ENCODE measurements at regions not wholly inside any gene's neighbourhood (a gene's known extent, or its start where the extent isn't known, plus 50 kb on each side); places are given as distances from the start of the nearest gene placed in this dataset.

DNA sequence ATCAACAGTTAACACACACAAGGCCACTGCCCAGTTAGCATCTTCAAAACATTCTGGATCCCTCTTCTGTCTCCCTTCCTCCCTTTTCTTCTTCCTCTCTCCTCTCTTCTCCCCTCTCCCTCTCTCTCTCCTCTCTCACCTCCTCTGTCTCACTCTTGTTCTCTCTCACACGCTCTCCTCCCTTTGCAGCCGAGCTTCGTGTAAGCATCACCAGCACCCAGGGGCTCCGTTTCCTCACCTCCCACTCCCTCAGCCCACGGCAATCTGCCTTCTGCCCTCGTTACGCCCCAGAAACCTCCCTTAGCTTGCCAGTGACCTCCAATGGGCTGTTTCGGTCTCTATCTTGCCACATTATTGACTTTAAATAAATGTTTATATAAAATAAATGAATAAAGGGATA, 147.4 kb downstream of the TEX36 start:
- H3K9me3 Mint-ChIP-seq = no peaks in the 10 kb centered on the region
- no peaks in the 10 kb centered on the region for H3K9me3 ChIP-seq (ENCODE audit: low read depth)
- no peak overlapping the region for H3K27ac Mint-ChIP-seq
- TF ChIP-seq EZH2 (IDR thresholded peaks at IDR 0.05) (no peak), EZH2phosphoT487 (IDR thresholded peaks at IDR 0.05) (no peak)
- TF ChIP-seq, protein P1, sequence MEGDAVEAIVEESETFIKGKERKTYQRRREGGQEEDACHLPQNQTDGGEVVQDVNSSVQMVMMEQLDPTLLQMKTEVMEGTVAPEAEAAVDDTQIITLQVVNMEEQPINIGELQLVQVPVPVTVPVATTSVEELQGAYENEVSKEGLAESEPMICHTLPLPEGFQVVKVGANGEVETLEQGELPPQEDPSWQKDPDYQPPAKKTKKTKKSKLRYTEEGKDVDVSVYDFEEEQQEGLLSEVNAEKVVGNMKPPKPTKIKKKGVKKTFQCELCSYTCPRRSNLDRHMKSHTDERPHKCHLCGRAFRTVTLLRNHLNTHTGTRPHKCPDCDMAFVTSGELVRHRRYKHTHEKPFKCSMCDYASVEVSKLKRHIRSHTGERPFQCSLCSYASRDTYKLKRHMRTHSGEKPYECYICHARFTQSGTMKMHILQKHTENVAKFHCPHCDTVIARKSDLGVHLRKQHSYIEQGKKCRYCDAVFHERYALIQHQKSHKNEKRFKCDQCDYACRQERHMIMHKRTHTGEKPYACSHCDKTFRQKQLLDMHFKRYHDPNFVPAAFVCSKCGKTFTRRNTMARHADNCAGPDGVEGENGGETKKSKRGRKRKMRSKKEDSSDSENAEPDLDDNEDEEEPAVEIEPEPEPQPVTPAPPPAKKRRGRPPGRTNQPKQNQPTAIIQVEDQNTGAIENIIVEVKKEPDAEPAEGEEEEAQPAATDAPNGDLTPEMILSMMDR (IDR thresholded peaks at IDR 0.05) = no peak
- no peaks in the 10 kb centered on the region for H3K36me3 ChIP-seq
- H3K79me2 ChIP-seq (ENCODE audit: low read depth) = no peaks in the 10 kb centered on the region
- no peak overlapping the region for H3K9ac ChIP-seq
- H3K4me1 ChIP-seq = peaks cover 8% of the 10 kb centered on the region
- H3K4me3 ChIP-seq = no peak overlapping the region
- no peaks in the 10 kb centered on the region for H3F3A ChIP-seq (ENCODE audit: low read depth)
- H3K36me3 Mint-ChIP-seq = no peaks in the 10 kb centered on the region
- no peak for DNase-seq (ENCODE audit: low spot score)
- H3K27me3 ChIP-seq = no peaks in the 10 kb centered on the region
- no peak overlapping the region for H2AFZ ChIP-seq (replicated peaks)
- H3K4me1 Mint-ChIP-seq = peaks cover 18% of the 10 kb centered on the region
- no peak overlapping the region for H3K4me3 Mint-ChIP-seq
- H3K27me3 Mint-ChIP-seq (ENCODE audit: insufficient read depth, low read depth) = peaks cover 3% of the 10 kb centered on the region
- no peak overlapping the region for H3K4me2 ChIP-seq
- no peak overlapping the region for H3K27ac ChIP-seq
- no peaks in the 10 kb centered on the region for H4K20me1 ChIP-seq (ENCODE audit: low read depth)

DNA sequence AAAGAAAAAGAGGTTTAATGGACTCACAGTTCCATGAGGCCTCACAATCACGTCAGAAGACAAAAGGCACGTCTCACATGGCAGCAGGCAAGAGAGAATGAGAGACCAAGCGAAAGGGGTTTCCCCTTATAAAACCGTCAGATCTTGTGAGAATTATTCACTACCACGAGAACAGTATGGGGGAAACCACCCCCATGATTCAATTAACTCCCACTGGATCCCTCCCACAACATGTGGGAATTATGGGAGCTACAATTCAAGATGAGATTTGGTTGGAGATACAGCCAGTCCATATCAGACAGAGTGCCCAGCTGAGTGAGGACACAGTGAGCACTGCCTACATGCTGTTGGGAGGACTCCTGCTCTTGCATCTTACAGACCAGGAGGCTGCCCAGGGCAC, 148.4 kb downstream of the TEX36 start:
- Histone ChIP-seq H3K36me3 (no peaks in the 10 kb centered on the region), H3K4me2 (no peak overlapping the region), H3F3A (ENCODE audit: low read depth) (no peaks in the 10 kb centered on the region), H3K9ac (no peak overlapping the region), H2AFZ (replicated peaks) (peak overlapping the region; percentile 2), H3K9me3 (ENCODE audit: low read depth) (no peaks in the 10 kb centered on the region), H3K4me1 (peaks cover 8% of the 10 kb centered on the region), H3K4me3 (no peak overlapping the region), H4K20me1 (ENCODE audit: low read depth) (no peaks in the 10 kb centered on the region), H3K27me3 (no peaks in the 10 kb centered on the region), H3K79me2 (ENCODE audit: low read depth) (no peaks in the 10 kb centered on the region), H3K27ac (no peak overlapping the region)
- peaks cover 3% of the 10 kb centered on the region for H3K27me3 Mint-ChIP-seq (ENCODE audit: insufficient read depth, low read depth)
- no peak overlapping the region for H3K27ac Mint-ChIP-seq
- peaks cover 18% of the 10 kb centered on the region for H3K4me1 Mint-ChIP-seq
- TF ChIP-seq EZH2 (IDR thresholded peaks at IDR 0.05) = no peak
- no peak for TF ChIP-seq EZH2phosphoT487 (IDR thresholded peaks at IDR 0.05)
- TF ChIP-seq, protein P1 (IDR thresholded peaks at IDR 0.05) = no peak
- H3K9me3 Mint-ChIP-seq = no peaks in the 10 kb centered on the region
- DNase-seq (ENCODE audit: low spot score) = no peak
- no peaks in the 10 kb centered on the region for H3K36me3 Mint-ChIP-seq
- no peak overlapping the region for H3K4me3 Mint-ChIP-seq

DNA sequence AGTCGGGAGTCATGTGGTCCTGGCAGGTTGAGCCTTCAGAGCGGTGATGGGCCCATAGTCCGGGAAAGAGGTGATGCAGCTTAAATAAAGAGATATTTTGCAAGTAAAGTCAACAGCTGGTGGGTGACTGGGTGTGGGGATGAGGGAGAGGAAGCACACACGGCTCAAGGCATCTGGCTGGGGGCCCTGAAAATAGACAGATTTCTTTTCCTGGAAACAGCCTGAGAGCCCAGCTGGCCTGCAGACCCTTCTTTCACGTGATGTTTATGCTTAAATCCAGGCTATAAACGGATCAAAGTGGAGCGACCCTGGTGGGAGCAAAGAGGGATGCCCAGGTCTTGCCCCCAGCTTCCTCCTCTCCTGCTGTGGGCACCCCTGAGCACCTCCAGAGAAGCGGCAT, 149.1 kb downstream of the TEX36 start:
- H2AFZ ChIP-seq (replicated peaks) = no peak overlapping the region
- no peak overlapping the region for H3K27ac ChIP-seq
- no peaks in the 10 kb centered on the region for H4K20me1 ChIP-seq (ENCODE audit: low read depth)
- Mint-ChIP-seq H3K9me3 (peaks cover 3% of the 10 kb centered on the region), H3K27me3 (ENCODE audit: insufficient read depth, low read depth) (peaks cover 3% of the 10 kb centered on the region), H3K4me3 (no peak overlapping the region), H3K4me1 (peaks cover 17% of the 10 kb centered on the region), H3K27ac (no peak overlapping the region), H3K36me3 (no peaks in the 10 kb centered on the region)
- no peak for DNase-seq (ENCODE audit: low spot score)
- H3K79me2 ChIP-seq (ENCODE audit: low read depth) = no peaks in the 10 kb centered on the region
- TF ChIP-seq EZH2phosphoT487 (IDR thresholded peaks at IDR 0.05) (no peak), EZH2 (IDR thresholded peaks at IDR 0.05) (no peak)
- TF ChIP-seq, protein P1 (IDR thresholded peaks at IDR 0.05) = no peak
- H3K36me3 ChIP-seq = no peaks in the 10 kb centered on the region
- peaks cover 8% of the 10 kb centered on the region for H3K4me1 ChIP-seq
- H3K9ac ChIP-seq = no peak overlapping the region
- H3K4me2 ChIP-seq = no peak overlapping the region
- no peaks in the 10 kb centered on the region for H3F3A ChIP-seq (ENCODE audit: low read depth)
- no peaks in the 10 kb centered on the region for H3K27me3 ChIP-seq
- no peak overlapping the region for H3K4me3 ChIP-seq
- no peaks in the 10 kb centered on the region for H3K9me3 ChIP-seq (ENCODE audit: low read depth)

Measured in neural progenitor cell (in vitro differentiated cells).